GM12873 (cell line): ENCODE measurements at regions not wholly inside any gene's neighbourhood (a gene's known extent, or its start where the extent isn't known, plus 50 kb on each side); places are given as distances from the start of the nearest gene placed in this dataset.

Experiments used
- TF ChIP-seq, protein P1 (sequence below): IDR thresholded peaks from 2 replicates; pipeline ENCODE4 v1.5.1; 2012; ENCODE audit warnings: low read depth, mild to moderate bottlenecking, moderate library complexity, low read length, control low read depth; ENCODE audit not compliant: insufficient read depth; ENCODE audit errors: missing control alignments

GRCh38 chr9:90559075-90560073 is 83.2 kb downstream of the DIRAS2 start:
- TF ChIP-seq, protein P1, sequence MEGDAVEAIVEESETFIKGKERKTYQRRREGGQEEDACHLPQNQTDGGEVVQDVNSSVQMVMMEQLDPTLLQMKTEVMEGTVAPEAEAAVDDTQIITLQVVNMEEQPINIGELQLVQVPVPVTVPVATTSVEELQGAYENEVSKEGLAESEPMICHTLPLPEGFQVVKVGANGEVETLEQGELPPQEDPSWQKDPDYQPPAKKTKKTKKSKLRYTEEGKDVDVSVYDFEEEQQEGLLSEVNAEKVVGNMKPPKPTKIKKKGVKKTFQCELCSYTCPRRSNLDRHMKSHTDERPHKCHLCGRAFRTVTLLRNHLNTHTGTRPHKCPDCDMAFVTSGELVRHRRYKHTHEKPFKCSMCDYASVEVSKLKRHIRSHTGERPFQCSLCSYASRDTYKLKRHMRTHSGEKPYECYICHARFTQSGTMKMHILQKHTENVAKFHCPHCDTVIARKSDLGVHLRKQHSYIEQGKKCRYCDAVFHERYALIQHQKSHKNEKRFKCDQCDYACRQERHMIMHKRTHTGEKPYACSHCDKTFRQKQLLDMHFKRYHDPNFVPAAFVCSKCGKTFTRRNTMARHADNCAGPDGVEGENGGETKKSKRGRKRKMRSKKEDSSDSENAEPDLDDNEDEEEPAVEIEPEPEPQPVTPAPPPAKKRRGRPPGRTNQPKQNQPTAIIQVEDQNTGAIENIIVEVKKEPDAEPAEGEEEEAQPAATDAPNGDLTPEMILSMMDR: no peak
